Body of pancreas (tissue), 4 donors: ENCODE measurements at regions not wholly inside any gene's neighbourhood (a gene's known extent, or its start where the extent isn't known, plus 50 kb on each side); places are given as distances from the start of the nearest gene placed in this dataset.
"Not testable (repeated sequence)": the region's sequence is repeated elsewhere in the genome, so short reads cannot be mapped to it uniquely, and the experiment has no call there.

ENCODE experiments used
- ATAC-seq: fragments of 150-250 bp; one replicate; pipeline ENCODE4 v1.9.1; 2016
- DNase-seq, 4 donors: peaks; one replicate each; pipeline ENCODE4 v3.0.0-alpha.2; 2019
- H3K27ac ChIP-seq, 4 donors: fragments of 200-600 bp; sonication (generic); 1 replicate in 3 of 4; 2 replicates in 1 of 4; pipeline versions ENCODE4 v1.5.1 to v1.6.1; 2016 to 2019; ENCODE audit warnings: mild to moderate bottlenecking in 1 of 4, mixed read lengths in 1 of 4, moderate library complexity in 1 of 4
- H3K27me3 ChIP-seq, 2 donors: fragments of 200-600 bp; sonication (generic); one replicate each; pipeline ENCODE4 v1.6.0; 2016; ENCODE audit warnings: mild to moderate bottlenecking in 1 of 2
- H3K36me3 ChIP-seq, 2 donors: fragments of 200-600 bp; sonication (generic); replicated peaks in 1 of 2; 2 replicates each; pipeline ENCODE4 v1.5.1; 2016; ENCODE audit warnings: low read depth in 2 of 2; ENCODE audit not compliant: insufficient read depth in 1 of 2
- H3K4me1 ChIP-seq: fragments of 200-600 bp; sonication (generic); one replicate; pipeline ENCODE4 v1.6.0; 2016
- H3K4me3 ChIP-seq, 2 donors: fragments of 200-600 bp; sonication (generic); 1 replicate in 1 of 2; 2 replicates in 1 of 2; pipeline ENCODE4 v1.5.1; 2016 to 2019
- H3K9me3 ChIP-seq, 3 donors: fragments of 200-600 bp; sonication (generic); 1 replicate in 2 of 3; 2 replicates in 1 of 3; pipeline ENCODE4 v1.5.1; 2016
- CTCF ChIP-seq, 7 experiments: fragments of 450-650 bp in 4 of 7; fragments of 200-600 bp in 3 of 7; sonication (generic) in 3 of 7; IDR thresholded peaks; one replicate each; pipeline ENCODE4 v1.5.1; 2016 to 2019; ENCODE audit warnings: antibody characterized with exemption in 7 of 7
- POLR2A ChIP-seq, 3 donors: fragments of 450-650 bp; IDR thresholded peaks; one replicate each; pipeline ENCODE4 v1.6.1; 2016; ENCODE audit warnings: antibody characterized with exemption in 3 of 3, mild to moderate bottlenecking in 2 of 3
- WGBS, 2 donors: methylation state at CpG; one replicate each; pipeline ENCODE4 v1.1.5; 2017; 5-methylcytosine and 5-hydroxymethylcytosine counted together
- intact Hi-C: fragments of 100-400 bp; cut with DNase I; formaldehyde crosslinking; loops from one replicate; pipeline ENCODE4 v1.15.1; 2023

GRCh38 chrX:122941806-122942205 is 242.3 kb upstream of the GRIA3 start:
- ATAC-seq, result no peak
- Histone ChIP-seq H3K36me3 (no peaks in the 10 kb centered on the region), H3K4me1 (no peaks in the 10 kb centered on the region), H3K27ac (no peak overlapping the region), H3K9me3 (no peaks in the 10 kb centered on the region), H3K27me3 (no peaks in the 10 kb centered on the region), H3K4me3 (no peak overlapping the region)
- no peak for DNase-seq
- WGBS, 2 donors, result 23 to 29% methylated on average over 1 of the region's 1 CpG
- no peak for TF ChIP-seq CTCF (IDR thresholded peaks at IDR 0.05)
- TF ChIP-seq POLR2A (IDR thresholded peaks at IDR 0.05), result no peak
- intact Hi-C loops, result no loop called here

- no peaks in the 10 kb centered on the region for H3K9me3 ChIP-seq
- 84 to 94% methylated on average over 3 of the region's 3 CpGs for WGBS, 2 donors
Observed at GRCh38 chrX:122943918-122944317, 240.2 kb upstream of the GRIA3 start.

GRCh38 chrX:122945328-122945727 is 238.8 kb upstream of the GRIA3 start:
- no peaks in the 10 kb centered on the region for H3K4me1 ChIP-seq
- no peaks in the 10 kb centered on the region for H3K36me3 ChIP-seq
- no peaks in the 10 kb centered on the region for H3K27me3 ChIP-seq
- TF ChIP-seq POLR2A (IDR thresholded peaks at IDR 0.05), result no peak
- no peak for TF ChIP-seq CTCF (IDR thresholded peaks at IDR 0.05)
- no peak overlapping the region for H3K4me3 ChIP-seq
- no peak overlapping the region for H3K27ac ChIP-seq
- DNase-seq (no peak), ATAC-seq (no peak)
- H3K9me3 ChIP-seq, result no peaks in the 10 kb centered on the region
- intact Hi-C loops, result no loop called here
- 53 to 70% methylated on average over 4 of the region's 4 CpGs for WGBS, 2 donors

More at GRCh38 chrX:122943918-122944317, 240.2 kb upstream of the GRIA3 start:
- no peaks in the 10 kb centered on the region for H3K4me1 ChIP-seq
- intact Hi-C loops, result no loop called here
- H3K36me3 ChIP-seq, result no peaks in the 10 kb centered on the region
- H3K27ac ChIP-seq, result no peak overlapping the region
- DNase-seq, result no peak
- no peaks in the 10 kb centered on the region for H3K27me3 ChIP-seq
- ATAC-seq, result no peak
- TF ChIP-seq CTCF (IDR thresholded peaks at IDR 0.05) (no peak), POLR2A (IDR thresholded peaks at IDR 0.05) (no peak)
- H3K4me3 ChIP-seq, result no peak overlapping the region

GRCh38 chrX:122972604-122973003 is 211.5 kb upstream of the GRIA3 start:
- Histone ChIP-seq H3K27me3 (no peaks in the 10 kb centered on the region), H3K4me3 (no peak overlapping the region), H3K9me3 (no peaks in the 10 kb centered on the region), H3K27ac (no peak overlapping the region), H3K4me1 (no peaks in the 10 kb centered on the region), H3K36me3 (no peaks in the 10 kb centered on the region)
- DNase-seq (no peak), ATAC-seq (no peak)
- no peak for TF ChIP-seq POLR2A (IDR thresholded peaks at IDR 0.05)
- no peak for TF ChIP-seq CTCF (IDR thresholded peaks at IDR 0.05)
- WGBS, 2 donors, result 0 to 53% methylated on average over 1 to 2 of the region's 2 CpGs
- intact Hi-C loops, result no loop called here

- Histone ChIP-seq H3K27ac (no peak overlapping the region), H3K27me3 (no peaks in the 10 kb centered on the region), H3K4me3 (no peak overlapping the region), H3K36me3 (no peaks in the 10 kb centered on the region), H3K4me1 (no peaks in the 10 kb centered on the region), H3K9me3 (no peaks in the 10 kb centered on the region)
- 71 to 75% methylated on average over 6 of the region's 6 CpGs for WGBS, 2 donors
- DNase-seq (no peak), ATAC-seq (no peak)
- intact Hi-C loops, result no loop called here
- TF ChIP-seq CTCF (IDR thresholded peaks at IDR 0.05) (no peak), POLR2A (IDR thresholded peaks at IDR 0.05) (no peak)
Observed at GRCh38 chrX:122982521-122982920, 201.6 kb upstream of the GRIA3 start.

GRCh38 chrX:123002844-123003243 is 181.2 kb upstream of the GRIA3 start:
- not testable (repeated sequence) for H3K27me3 ChIP-seq
- WGBS, 2 donors, result 82 to 88% methylated on average over 2 of the region's 2 CpGs

More at GRCh38 chrX:123002844-123003243, 181.2 kb upstream of the GRIA3 start:
- ATAC-seq, H3K36me3 ChIP-seq, H3K27ac ChIP-seq, intact Hi-C loops, H3K4me3 ChIP-seq, H3K4me1 ChIP-seq, DNase-seq, H3K9me3 ChIP-seq: not testable (repeated sequence)
